Type B pancreatic cell (in vitro differentiated cells): ENCODE measurements at regions not wholly inside any gene's neighbourhood (a gene's known extent, or its start where the extent isn't known, plus 50 kb on each side); places are given as distances from the start of the nearest gene placed in this dataset.

Source experiments
- DNase-seq: peaks from one replicate; pipeline ENCODE4 v3.0.0; 2021; ENCODE audit warnings: mixed read lengths; ENCODE audit not compliant: unreplicated experiment; ENCODE audit errors: extremely low spot score
- H3K27ac Mint-ChIP-seq: 2 replicates; pipeline ENCODE4 v1.8.0; 2021; ENCODE audit warnings: mild to moderate bottlenecking, mixed read lengths
- H3K27me3 Mint-ChIP-seq: 2 replicates; pipeline ENCODE4 v1.8.0; 2021; ENCODE audit warnings: mixed read lengths
- H3K36me3 Mint-ChIP-seq: 2 replicates; pipeline ENCODE4 v1.8.0; 2021; ENCODE audit warnings: mixed read lengths
- H3K4me1 Mint-ChIP-seq: one replicate; pipeline ENCODE4 v1.8.0; 2021; ENCODE audit warnings: mixed read lengths; ENCODE audit not compliant: unreplicated experiment
- H3K4me3 Mint-ChIP-seq: 2 replicates; pipeline ENCODE4 v1.8.0; 2021; ENCODE audit warnings: mild to moderate bottlenecking, mixed read lengths
- H3K9me3 Mint-ChIP-seq: 2 replicates; pipeline ENCODE4 v1.8.0; 2021; ENCODE audit warnings: mixed read lengths
- TF ChIP-seq, protein P1 (sequence below): fragments of 200-600 bp; sonication (generic); conservative IDR thresholded peaks from 2 replicates; pipeline ENCODE4 v1.5.0; 2021; ENCODE audit warnings: antibody characterized with exemption, mild to moderate bottlenecking

DNA sequence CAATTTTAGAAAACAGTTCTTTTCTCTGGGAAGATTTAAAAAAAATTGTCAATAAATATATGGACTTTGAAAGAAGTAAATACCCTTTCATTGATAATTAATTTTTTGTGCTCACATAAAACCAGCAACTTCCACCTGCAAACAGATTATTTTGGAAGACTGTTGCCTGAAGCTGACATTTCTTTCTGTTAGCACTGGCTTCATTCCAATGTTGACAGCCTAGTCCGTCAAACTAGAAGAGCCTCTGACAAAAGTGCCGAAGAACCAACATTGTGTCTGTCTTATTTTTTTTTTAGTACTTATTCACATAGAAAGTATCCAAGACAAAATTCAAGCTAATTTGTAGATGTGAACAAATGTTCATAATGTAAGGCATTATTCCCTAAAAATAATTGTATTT, 108.6 kb upstream of the TMEM161B start:
- TF ChIP-seq, protein P1, sequence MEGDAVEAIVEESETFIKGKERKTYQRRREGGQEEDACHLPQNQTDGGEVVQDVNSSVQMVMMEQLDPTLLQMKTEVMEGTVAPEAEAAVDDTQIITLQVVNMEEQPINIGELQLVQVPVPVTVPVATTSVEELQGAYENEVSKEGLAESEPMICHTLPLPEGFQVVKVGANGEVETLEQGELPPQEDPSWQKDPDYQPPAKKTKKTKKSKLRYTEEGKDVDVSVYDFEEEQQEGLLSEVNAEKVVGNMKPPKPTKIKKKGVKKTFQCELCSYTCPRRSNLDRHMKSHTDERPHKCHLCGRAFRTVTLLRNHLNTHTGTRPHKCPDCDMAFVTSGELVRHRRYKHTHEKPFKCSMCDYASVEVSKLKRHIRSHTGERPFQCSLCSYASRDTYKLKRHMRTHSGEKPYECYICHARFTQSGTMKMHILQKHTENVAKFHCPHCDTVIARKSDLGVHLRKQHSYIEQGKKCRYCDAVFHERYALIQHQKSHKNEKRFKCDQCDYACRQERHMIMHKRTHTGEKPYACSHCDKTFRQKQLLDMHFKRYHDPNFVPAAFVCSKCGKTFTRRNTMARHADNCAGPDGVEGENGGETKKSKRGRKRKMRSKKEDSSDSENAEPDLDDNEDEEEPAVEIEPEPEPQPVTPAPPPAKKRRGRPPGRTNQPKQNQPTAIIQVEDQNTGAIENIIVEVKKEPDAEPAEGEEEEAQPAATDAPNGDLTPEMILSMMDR = no peak
- no peak for DNase-seq
- H3K4me1 Mint-ChIP-seq = peaks cover 4% of the 10 kb centered on the region
- no peaks in the 10 kb centered on the region for H3K36me3 Mint-ChIP-seq
- H3K9me3 Mint-ChIP-seq = peaks cover 6% of the 10 kb centered on the region
- peaks cover 7% of the 10 kb centered on the region for H3K27me3 Mint-ChIP-seq
- H3K4me3 Mint-ChIP-seq = no peak overlapping the region
- H3K27ac Mint-ChIP-seq = no peak overlapping the region

DNA sequence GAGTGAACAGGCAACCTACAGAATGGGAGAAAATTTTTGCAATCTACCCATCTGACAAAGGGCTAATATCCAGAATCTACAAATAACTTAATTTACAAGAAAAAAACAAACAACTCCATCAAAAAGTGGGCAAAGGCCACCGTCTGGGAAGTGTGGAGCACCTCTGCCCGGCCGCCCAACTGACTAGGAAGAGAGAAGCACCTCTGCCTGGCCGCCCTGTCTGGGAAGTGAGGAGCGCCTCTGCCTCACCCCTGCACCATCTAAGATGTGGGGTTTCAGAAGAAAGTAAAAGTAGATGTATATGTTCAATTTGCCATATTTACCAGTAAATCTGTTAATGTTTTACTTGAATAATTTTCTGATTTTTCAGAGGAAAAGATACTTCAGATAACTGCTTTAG, 108.1 kb upstream of the TMEM161B start:
- Mint-ChIP-seq H3K27me3 (peaks cover 7% of the 10 kb centered on the region), H3K9me3 (peaks cover 6% of the 10 kb centered on the region), H3K4me1 (peaks cover 4% of the 10 kb centered on the region), H3K4me3 (no peak overlapping the region), H3K27ac (no peak overlapping the region), H3K36me3 (no peaks in the 10 kb centered on the region)
- TF ChIP-seq, protein P1 = no peak
- no peak for DNase-seq

DNA sequence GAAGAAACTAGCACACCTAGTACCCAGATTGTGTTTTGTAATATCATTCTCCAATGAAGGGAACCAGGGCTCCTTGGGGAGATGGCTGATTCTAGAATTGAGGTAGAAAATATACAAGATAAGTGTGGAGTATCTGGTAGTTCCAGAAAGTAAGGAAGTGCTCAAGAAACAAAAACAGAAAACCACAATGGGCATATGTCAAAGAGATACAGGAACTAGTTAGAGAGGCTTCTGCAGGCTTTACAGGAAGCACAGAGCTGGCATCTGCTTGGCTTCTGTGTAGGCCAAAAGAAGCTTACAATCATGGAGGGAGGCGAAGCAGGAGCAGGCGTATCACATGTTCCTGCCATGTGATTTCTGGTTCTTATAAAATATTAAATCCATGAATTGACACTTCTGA, 105.7 kb upstream of the TMEM161B start:
- Mint-ChIP-seq H3K36me3 (no peaks in the 10 kb centered on the region), H3K27ac (no peak overlapping the region), H3K9me3 (peaks cover 6% of the 10 kb centered on the region), H3K4me3 (no peak overlapping the region), H3K27me3 (peaks cover 7% of the 10 kb centered on the region), H3K4me1 (peaks cover 4% of the 10 kb centered on the region)
- no peak for DNase-seq
- TF ChIP-seq, protein P1 = no peak

DNA sequence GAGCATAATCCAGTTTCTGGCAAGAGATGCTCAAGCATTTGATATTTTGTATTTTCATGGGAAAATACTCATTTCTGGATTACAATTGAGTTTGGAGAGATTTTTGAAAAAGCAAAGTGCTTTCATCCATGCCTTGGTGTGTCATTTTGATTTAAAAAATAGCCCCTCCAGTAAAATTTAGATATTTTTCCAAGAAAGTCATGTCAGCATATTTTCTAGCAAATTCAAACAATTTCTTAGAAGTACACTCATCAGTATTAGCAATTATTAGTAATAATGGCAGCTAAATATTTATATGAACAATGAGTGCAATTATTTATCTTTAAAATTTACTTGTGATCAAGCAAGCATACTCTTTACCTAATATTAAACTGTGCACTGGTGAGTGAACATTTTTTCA, 102.2 kb upstream of the TMEM161B start:
- TF ChIP-seq, protein P1 = no peak
- H3K27ac Mint-ChIP-seq = no peak overlapping the region
- H3K9me3 Mint-ChIP-seq = no peaks in the 10 kb centered on the region
- H3K27me3 Mint-ChIP-seq = no peaks in the 10 kb centered on the region
- no peak for DNase-seq
- no peak overlapping the region for H3K4me3 Mint-ChIP-seq
- no peaks in the 10 kb centered on the region for H3K4me1 Mint-ChIP-seq
- no peaks in the 10 kb centered on the region for H3K36me3 Mint-ChIP-seq

DNA sequence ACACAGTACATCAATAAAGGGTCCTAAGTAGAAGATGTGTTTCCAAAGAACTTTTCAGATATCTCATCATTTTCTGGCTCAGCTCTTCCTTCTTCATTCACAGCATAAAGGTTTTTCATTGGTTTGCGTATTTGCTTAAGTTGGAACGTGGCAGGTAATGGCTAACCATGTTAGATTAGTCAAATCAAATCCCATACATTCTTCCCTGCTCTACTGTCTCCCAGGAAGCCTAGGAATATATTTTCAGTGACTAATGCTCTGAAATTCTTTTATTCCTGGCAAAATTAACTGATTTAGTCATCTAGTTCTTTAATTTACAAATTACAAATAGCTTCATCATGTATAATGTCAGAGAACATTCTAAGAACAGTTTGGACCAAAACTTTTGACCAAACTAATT, 99.6 kb upstream of the TMEM161B start:
- H3K27ac Mint-ChIP-seq = no peak overlapping the region
- DNase-seq = no peak
- no peak overlapping the region for H3K4me3 Mint-ChIP-seq
- TF ChIP-seq, protein P1 = no peak
- no peaks in the 10 kb centered on the region for H3K27me3 Mint-ChIP-seq
- H3K4me1 Mint-ChIP-seq = no peaks in the 10 kb centered on the region
- no peaks in the 10 kb centered on the region for H3K36me3 Mint-ChIP-seq
- no peaks in the 10 kb centered on the region for H3K9me3 Mint-ChIP-seq

DNA sequence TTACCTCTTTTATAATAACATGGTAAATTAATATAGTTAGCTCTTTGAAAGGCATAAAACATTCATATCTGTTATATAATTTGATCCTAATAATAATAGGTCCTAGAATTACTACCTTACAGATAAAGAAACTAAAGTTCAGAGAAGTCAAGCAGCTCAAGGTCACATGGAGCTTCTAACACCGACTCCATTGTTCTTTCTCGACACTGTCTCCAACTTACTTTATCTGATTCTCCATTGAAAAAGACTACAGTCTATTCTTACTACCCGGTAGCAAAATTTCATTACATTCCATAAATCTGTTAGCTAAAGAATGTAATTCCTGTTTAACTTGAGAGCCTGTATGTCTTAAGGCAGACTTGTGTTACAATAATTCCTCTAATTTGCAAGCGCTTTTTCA, 96.3 kb upstream of the TMEM161B start:
- Mint-ChIP-seq H3K36me3 (no peaks in the 10 kb centered on the region), H3K4me1 (no peaks in the 10 kb centered on the region), H3K9me3 (no peaks in the 10 kb centered on the region)

More for the DNA sequence above, 96.3 kb upstream of the TMEM161B start:
- Mint-ChIP-seq H3K4me3 (no peak overlapping the region), H3K27ac (no peak overlapping the region), H3K27me3 (no peaks in the 10 kb centered on the region)
- DNase-seq = no peak
- TF ChIP-seq, protein P1 = no peak
